WTC11 (cell line): ENCODE measurements at regions not wholly inside any gene's neighbourhood (a gene's known extent, or its start where the extent isn't known, plus 50 kb on each side); places are given as distances from the start of the nearest gene placed in this dataset.

ENCODE experiments used
- ATF3 ChIP-seq: sonication (generic); formaldehyde crosslinking; conservative IDR thresholded peaks from 2 replicates; pipeline ENCODE4 v1.8.1; 2022; ENCODE audit warnings: mild to moderate bottlenecking, missing genetic modification reagents
- CREM ChIP-seq: sonication (generic); formaldehyde crosslinking; IDR thresholded peaks from 2 replicates; pipeline ENCODE4 v1.8.1; 2022; ENCODE audit warnings: mild to moderate bottlenecking, missing genetic modification reagents, moderate library complexity
- CTCF ChIP-seq: fragments of 200-600 bp; IDR thresholded peaks from 2 replicates; pipeline ENCODE4 v1.8.0; 2022; ENCODE audit warnings: antibody characterized with exemption
- GABPB1 ChIP-seq: sonication (generic); formaldehyde crosslinking; IDR thresholded peaks from 2 replicates; pipeline ENCODE4 v1.8.1; 2023; ENCODE audit warnings: mild to moderate bottlenecking, missing genetic modification reagents
- IRF2 ChIP-seq: sonication (generic); formaldehyde crosslinking; IDR thresholded peaks from 2 replicates; pipeline ENCODE4 v1.8.0; 2022; ENCODE audit warnings: low read depth, missing genetic modification reagents, borderline replicate concordance
- JUN ChIP-seq: sonication (generic); formaldehyde crosslinking; IDR thresholded peaks from 2 replicates; pipeline ENCODE4 v1.8.0; 2023; ENCODE audit warnings: mild to moderate bottlenecking, missing genetic modification reagents
- NR3C1 ChIP-seq: sonication (generic); formaldehyde crosslinking; conservative IDR thresholded peaks from 2 replicates; pipeline ENCODE4 v1.8.1; 2023; ENCODE audit warnings: low read depth, mild to moderate bottlenecking, missing genetic modification reagents
- SP1 ChIP-seq: sonication (generic); formaldehyde crosslinking; conservative IDR thresholded peaks from 2 replicates; pipeline ENCODE4 v1.8.1; 2022; ENCODE audit warnings: missing genetic modification reagents
- USF2 ChIP-seq: sonication (generic); formaldehyde crosslinking; IDR thresholded peaks from 2 replicates; pipeline ENCODE4 v1.8.1; 2023; ENCODE audit warnings: mild to moderate bottlenecking, missing genetic modification reagents, moderate library complexity
- ZNF121 ChIP-seq: sonication (generic); formaldehyde crosslinking; IDR thresholded peaks from 2 replicates; pipeline ENCODE4 v1.8.0; 2023; ENCODE audit warnings: missing genetic modification reagents
- TF ChIP-seq, protein P1 (sequence below): sonication (generic); formaldehyde crosslinking; IDR thresholded peaks from 2 replicates; pipeline ENCODE4 v1.8.0; 2023; ENCODE audit warnings: missing genetic modification reagents, mild to moderate bottlenecking, borderline replicate concordance
- TF ChIP-seq, protein P2 (sequence below): sonication (generic); formaldehyde crosslinking; IDR thresholded peaks from 2 replicates; pipeline ENCODE4 v1.8.1; 2022; ENCODE audit warnings: missing genetic modification reagents, borderline replicate concordance
- TF ChIP-seq, protein P3 (sequence below): sonication (generic); formaldehyde crosslinking; IDR thresholded peaks from 2 replicates; pipeline ENCODE4 v1.8.0; 2022; ENCODE audit warnings: missing genetic modification reagents

GRCh38 chr20:24739746-24740145, 209.3 kb upstream of the CST7 start:
- TF ChIP-seq ATF3 (CRISPR knock-in tag) (no peak), USF2 (CRISPR knock-in tag) (no peak), NR3C1 (no peak), SP1 (CRISPR knock-in tag) (no peak), ZNF121 (no peak), CTCF (no peak), JUN (no peak), GABPB1 (CRISPR knock-in tag) (no peak), CREM (CRISPR knock-in tag) (no peak), IRF2 (CRISPR knock-in tag) (no peak)
- TF ChIP-seq, protein P1, sequence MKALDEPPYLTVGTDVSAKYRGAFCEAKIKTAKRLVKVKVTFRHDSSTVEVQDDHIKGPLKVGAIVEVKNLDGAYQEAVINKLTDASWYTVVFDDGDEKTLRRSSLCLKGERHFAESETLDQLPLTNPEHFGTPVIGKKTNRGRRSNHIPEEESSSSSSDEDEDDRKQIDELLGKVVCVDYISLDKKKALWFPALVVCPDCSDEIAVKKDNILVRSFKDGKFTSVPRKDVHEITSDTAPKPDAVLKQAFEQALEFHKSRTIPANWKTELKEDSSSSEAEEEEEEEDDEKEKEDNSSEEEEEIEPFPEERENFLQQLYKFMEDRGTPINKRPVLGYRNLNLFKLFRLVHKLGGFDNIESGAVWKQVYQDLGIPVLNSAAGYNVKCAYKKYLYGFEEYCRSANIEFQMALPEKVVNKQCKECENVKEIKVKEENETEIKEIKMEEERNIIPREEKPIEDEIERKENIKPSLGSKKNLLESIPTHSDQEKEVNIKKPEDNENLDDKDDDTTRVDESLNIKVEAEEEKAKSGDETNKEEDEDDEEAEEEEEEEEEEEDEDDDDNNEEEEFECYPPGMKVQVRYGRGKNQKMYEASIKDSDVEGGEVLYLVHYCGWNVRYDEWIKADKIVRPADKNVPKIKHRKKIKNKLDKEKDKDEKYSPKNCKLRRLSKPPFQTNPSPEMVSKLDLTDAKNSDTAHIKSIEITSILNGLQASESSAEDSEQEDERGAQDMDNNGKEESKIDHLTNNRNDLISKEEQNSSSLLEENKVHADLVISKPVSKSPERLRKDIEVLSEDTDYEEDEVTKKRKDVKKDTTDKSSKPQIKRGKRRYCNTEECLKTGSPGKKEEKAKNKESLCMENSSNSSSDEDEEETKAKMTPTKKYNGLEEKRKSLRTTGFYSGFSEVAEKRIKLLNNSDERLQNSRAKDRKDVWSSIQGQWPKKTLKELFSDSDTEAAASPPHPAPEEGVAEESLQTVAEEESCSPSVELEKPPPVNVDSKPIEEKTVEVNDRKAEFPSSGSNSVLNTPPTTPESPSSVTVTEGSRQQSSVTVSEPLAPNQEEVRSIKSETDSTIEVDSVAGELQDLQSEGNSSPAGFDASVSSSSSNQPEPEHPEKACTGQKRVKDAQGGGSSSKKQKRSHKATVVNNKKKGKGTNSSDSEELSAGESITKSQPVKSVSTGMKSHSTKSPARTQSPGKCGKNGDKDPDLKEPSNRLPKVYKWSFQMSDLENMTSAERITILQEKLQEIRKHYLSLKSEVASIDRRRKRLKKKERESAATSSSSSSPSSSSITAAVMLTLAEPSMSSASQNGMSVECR: no peak
- TF ChIP-seq, protein P2, sequence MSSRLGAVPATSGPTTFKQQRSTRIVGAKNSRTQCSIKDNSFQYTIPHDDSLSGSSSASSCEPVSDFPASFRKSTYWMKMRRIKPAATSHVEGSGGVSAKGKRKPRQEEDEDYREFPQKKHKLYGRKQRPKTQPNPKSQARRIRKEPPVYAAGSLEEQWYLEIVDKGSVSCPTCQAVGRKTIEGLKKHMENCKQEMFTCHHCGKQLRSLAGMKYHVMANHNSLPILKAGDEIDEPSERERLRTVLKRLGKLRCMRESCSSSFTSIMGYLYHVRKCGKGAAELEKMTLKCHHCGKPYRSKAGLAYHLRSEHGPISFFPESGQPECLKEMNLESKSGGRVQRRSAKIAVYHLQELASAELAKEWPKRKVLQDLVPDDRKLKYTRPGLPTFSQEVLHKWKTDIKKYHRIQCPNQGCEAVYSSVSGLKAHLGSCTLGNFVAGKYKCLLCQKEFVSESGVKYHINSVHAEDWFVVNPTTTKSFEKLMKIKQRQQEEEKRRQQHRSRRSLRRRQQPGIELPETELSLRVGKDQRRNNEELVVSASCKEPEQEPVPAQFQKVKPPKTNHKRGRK: no peak
- TF ChIP-seq, protein P3, sequence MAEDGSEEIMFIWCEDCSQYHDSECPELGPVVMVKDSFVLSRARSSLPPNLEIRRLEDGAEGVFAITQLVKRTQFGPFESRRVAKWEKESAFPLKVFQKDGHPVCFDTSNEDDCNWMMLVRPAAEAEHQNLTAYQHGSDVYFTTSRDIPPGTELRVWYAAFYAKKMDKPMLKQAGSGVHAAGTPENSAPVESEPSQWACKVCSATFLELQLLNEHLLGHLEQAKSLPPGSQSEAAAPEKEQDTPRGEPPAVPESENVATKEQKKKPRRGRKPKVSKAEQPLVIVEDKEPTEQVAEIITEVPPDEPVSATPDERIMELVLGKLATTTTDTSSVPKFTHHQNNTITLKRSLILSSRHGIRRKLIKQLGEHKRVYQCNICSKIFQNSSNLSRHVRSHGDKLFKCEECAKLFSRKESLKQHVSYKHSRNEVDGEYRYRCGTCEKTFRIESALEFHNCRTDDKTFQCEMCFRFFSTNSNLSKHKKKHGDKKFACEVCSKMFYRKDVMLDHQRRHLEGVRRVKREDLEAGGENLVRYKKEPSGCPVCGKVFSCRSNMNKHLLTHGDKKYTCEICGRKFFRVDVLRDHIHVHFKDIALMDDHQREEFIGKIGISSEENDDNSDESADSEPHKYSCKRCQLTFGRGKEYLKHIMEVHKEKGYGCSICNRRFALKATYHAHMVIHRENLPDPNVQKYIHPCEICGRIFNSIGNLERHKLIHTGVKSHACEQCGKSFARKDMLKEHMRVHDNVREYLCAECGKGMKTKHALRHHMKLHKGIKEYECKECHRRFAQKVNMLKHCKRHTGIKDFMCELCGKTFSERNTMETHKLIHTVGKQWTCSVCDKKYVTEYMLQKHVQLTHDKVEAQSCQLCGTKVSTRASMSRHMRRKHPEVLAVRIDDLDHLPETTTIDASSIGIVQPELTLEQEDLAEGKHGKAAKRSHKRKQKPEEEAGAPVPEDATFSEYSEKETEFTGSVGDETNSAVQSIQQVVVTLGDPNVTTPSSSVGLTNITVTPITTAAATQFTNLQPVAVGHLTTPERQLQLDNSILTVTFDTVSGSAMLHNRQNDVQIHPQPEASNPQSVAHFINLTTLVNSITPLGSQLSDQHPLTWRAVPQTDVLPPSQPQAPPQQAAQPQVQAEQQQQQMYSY: no peak
